NK-92 treated with Interleukin-12 subunit alpha and Interleukin-12 subunit beta, amount 100 ng/mL, for 24 hours (cell line): ENCODE measurements at regions not wholly inside any gene's neighbourhood (a gene's known extent, or its start where the extent isn't known, plus 50 kb on each side); places are given as distances from the start of the nearest gene placed in this dataset.
"Not testable (repeated sequence)": the region's sequence is repeated elsewhere in the genome, so short reads cannot be mapped to it uniquely, and the experiment has no call there.

Experiments used
- DNase-seq: peaks from one replicate; lab custom pipeline; 2025; lab: John Stamatoyannopoulos, UW

DNA sequence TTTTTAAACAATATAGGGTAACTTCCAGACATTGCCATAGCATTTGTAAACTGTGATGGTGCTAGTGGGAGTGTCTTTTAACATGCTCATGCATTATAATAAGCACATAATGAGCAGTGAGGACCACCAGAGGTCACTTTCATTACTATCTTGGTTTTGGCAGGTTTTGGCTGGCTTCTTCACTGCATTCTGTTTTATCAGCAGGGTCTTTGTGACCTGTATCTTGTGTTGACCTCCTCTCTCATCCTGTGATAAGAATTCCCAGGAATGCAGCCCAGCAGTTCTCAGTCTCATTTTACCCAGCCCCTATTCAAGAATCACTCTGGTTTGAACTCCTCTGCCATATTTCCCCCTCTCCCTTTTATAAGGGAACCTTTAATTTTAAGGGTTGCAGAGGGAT, 91.3 kb downstream of the ZNF467 start:
- DNase-seq, result no peak

GRCh38 chr7:149681274-149681673, 92.1 kb downstream of the ZNF467 start:
- no peak for DNase-seq

- DNase-seq, result no peak
Measured at GRCh38 chr7:149680331-149681025, 92.9 kb downstream of the ZNF467 start.

- DNase-seq, result not testable (repeated sequence)
Measured at GRCh38 chr7:149674728-149675385, 98.5 kb downstream of the ZNF467 start.

DNA sequence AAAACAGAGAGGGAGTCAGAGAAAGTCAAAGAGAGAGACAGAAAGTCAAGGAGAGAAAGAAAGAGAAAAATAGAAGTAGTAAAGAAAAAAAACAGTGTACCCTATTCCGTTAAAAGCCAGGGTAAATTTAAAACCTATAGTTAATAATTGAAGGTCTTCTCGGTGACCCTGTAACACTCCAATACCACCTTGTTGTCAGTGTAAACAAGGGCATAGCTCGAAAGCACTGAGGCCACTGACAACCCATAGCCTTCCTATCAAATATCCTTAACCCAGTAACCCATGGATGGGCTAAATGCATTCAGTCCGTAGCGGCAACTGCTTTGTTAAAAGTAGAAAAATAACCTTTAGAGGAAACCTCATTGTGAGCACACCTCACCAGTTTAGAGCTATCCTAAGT, 100.4 kb downstream of the ZNF467 start:
- DNase-seq, result no peak

DNA sequence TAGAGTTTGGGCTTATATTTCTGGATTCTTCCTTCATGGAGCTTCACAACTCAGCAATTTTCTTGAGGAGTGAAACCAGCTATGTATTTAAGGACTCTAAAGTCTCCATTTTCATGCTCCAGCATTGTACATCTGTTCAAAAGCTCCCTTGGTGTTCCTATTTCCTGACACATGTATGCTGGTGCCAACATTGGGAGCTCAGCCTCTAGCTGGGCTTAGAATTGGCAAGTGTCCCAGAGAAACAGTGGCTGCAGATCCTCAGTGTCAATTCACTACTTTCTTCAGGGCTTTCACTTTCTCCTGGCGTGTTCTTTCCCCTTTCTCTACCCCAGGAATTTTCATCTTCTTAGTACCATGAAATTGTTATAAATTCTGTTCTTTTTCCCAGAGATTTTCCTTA, 103.1 kb downstream of the ZNF467 start:
- no peak for DNase-seq

GRCh38 chr7:149669121-149669818, 104.1 kb downstream of the ZNF467 start:
- no peak for DNase-seq

- DNase-seq, result no peak
Measured at GRCh38 chr7:149666360-149666945, 106.9 kb downstream of the ZNF467 start.

DNA sequence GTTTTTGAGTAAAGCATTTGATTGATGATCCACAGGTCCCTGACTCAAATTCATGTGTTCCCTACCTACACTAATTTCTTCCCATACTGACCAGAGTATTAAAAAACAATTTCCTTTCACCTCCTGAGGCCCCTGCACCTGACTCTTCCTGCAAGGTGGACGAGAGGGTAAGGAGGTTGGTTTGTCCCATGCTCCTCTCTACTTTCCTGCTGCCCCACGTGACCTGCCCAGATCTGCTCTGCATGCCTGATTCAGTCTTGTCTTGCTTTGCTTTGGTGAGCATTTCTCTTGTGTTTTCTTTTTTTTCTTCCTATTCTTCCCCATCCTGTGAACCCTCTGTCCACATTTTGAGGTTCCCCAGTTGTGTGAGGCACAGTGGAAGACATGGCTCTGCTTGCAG, 107.8 kb downstream of the ZNF467 start:
- not testable (repeated sequence) for DNase-seq

- DNase-seq, result no peak
Measured at GRCh38 chr7:149664666-149665065, 108.7 kb downstream of the ZNF467 start.

DNA sequence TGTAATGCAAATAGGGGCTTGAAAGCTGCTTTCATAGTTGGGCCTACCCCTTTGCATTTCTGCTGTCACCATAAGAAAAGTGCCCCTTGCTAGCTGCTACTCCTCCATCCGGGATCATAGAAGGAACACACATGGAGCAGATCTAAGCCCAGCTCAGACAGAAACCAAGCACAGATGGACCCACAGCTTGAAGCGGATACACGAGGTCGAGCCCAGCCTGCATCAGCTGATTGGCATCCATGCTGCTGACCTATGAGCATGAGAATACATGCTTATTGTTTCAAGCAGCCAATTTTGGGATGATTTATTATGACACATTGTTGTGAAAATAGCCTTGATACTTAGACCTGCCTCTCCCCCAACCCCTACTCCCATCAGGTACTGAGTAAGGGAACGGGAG, 109.2 kb downstream of the ZNF467 start:
- no peak for DNase-seq

DNA sequence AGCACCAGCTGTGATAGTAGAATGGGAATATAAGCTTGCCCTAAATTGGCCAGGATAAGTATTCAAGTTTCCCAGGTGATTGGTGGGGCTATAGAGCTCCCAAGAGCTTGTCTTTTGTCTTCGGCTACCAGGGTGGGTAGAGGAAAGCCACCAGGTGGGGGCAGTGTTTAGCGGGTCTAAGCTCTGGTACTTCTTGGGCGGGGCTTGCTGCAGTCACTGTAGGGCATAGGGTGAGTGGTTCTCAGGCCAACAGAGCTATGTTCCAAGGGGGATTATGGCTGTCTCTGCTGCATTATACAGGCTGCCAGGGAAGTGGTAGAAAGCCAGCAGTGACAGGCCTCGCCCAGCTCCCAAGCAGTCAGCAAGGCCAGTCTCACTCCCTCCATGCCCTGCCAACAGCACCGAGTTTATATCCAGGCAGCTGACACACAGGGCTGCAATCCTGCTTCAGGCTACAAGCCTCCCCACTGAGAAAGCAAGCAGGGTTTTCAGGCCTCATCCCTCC, 110.7 kb downstream of the ZNF467 start:
- DNase-seq, result peak; percentile 33

DNA sequence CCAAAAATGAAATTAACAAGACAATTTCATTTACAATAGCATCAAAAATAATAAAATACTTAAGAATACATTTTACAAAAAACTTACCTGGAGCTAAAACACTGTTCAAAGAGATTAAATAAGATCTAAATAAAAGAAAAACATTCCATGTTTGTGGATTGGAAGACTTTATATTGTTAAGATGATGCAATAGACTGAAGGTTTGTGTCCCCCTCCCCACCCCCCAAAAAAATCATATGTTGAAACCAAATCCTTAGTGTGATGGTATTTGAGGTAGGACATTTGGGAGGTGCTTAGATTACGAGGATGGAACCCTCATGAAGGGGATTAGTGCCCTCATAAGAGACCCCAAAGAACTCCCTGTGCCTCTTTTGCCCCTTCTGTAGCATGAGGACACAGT, 117.6 kb downstream of the ZNF467 start:
- no peak for DNase-seq

- DNase-seq, result no peak
Measured at GRCh38 chr7:149654588-149654987, 118.8 kb downstream of the ZNF467 start.

- DNase-seq, result not testable (repeated sequence)
Measured at GRCh38 chr7:149650190-149650589, 123.2 kb downstream of the ZNF467 start.

DNA sequence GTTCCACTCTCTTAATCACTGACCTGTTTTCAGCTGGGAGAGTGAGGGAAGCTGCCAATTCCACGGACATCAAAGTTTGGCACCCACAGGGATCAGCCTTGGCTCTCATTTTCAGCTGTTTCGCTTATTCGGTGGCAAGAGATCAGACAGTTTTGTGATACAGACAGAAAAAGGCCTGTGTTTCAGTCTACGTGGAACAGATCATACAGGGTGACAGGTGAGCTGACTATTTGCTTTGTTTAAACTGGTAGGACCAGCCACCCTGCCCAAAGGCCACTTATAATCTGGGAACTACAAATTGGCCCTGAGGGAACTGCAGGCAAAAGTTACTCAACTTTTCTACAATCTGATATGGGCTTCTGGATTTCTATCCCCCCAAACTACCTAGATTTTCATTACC, 128.6 kb downstream of the ZNF467 start:
- DNase-seq, result no peak

- no peak for DNase-seq
Measured at GRCh38 chr7:149642589-149642988, 130.8 kb downstream of the ZNF467 start.

GRCh38 chr7:149638566-149639320, 134.6 kb downstream of the ZNF467 start:
- DNase-seq, result no peak

- DNase-seq, result no peak
Measured at GRCh38 chr7:149637911-149638565, 135.3 kb downstream of the ZNF467 start.

GRCh38 chr7:149635561-149636329, 137.6 kb downstream of the ZNF467 start:
- no peak for DNase-seq
